ENCODE measurements at regions not wholly inside any gene's neighbourhood (a gene's known extent, or its start where the extent isn't known, plus 50 kb on each side); places are given as distances from the start of the nearest gene placed in this dataset.

GRCh38 chr9:89799766-89800165 lies 195.0 kb downstream of the GADD45G start:
- no peaks in the 10 kb centered on the region for H3K36me3 ChIP-seq
- no peak for TF ChIP-seq CTCF (IDR thresholded peaks at IDR 0.05)
- no peak overlapping the region for H3K27ac ChIP-seq
- no peak overlapping the region for H3K4me3 ChIP-seq (ENCODE audit: low read depth in 1 of 2, low read length in 1 of 2)
- H3K27me3 ChIP-seq: peaks cover 29% of the 10 kb centered on the region
- peaks cover 4 to 6% of the 10 kb centered on the region in 2 experiments for H3K4me1 ChIP-seq (ENCODE audit: control insufficient read depth in 1 of 2, insufficient read depth in 1 of 2, low read depth in 1 of 2, low read length in 1 of 2)
- H3K9me3 ChIP-seq: no peaks in the 10 kb centered on the region

- Histone ChIP-seq H3K27ac (no peak overlapping the region), H3K36me3 (no peaks in the 10 kb centered on the region), H3K4me1 (ENCODE audit: control insufficient read depth in 1 of 2, insufficient read depth in 1 of 2, low read depth in 1 of 2, low read length in 1 of 2) (peaks cover 4 to 6% of the 10 kb centered on the region in 2 experiments), H3K9me3 (no peaks in the 10 kb centered on the region), H3K4me3 (ENCODE audit: low read depth in 1 of 2, low read length in 1 of 2) (no peak overlapping the region), H3K27me3 (peaks cover 29% of the 10 kb centered on the region)
- no peak for TF ChIP-seq CTCF (IDR thresholded peaks at IDR 0.05)
These were observed 196.5 kb downstream of the GADD45G start for GRCh38 chr9:89801341-89801740.

GRCh38 chr9:89801742-89802670 lies 197.2 kb downstream of the GADD45G start:
- peaks cover 29% of the 10 kb centered on the region for H3K27me3 ChIP-seq
- no peak for TF ChIP-seq CTCF (IDR thresholded peaks at IDR 0.05)
- no peak overlapping the region for H3K4me3 ChIP-seq (ENCODE audit: low read depth in 1 of 2, low read length in 1 of 2)
- no peak overlapping the region for H3K27ac ChIP-seq
- H3K4me1 ChIP-seq (ENCODE audit: control insufficient read depth in 1 of 2, insufficient read depth in 1 of 2, low read depth in 1 of 2, low read length in 1 of 2): peaks cover 4 to 6% of the 10 kb centered on the region in 2 experiments
- H3K36me3 ChIP-seq: no peaks in the 10 kb centered on the region
- H3K9me3 ChIP-seq: no peaks in the 10 kb centered on the region

- H3K9me3 ChIP-seq: no peaks in the 10 kb centered on the region
- peaks cover 29% of the 10 kb centered on the region for H3K27me3 ChIP-seq
- peaks cover 4 to 6% of the 10 kb centered on the region in 2 experiments for H3K4me1 ChIP-seq (ENCODE audit: control insufficient read depth in 1 of 2, insufficient read depth in 1 of 2, low read depth in 1 of 2, low read length in 1 of 2)
- H3K27ac ChIP-seq: no peak overlapping the region
- H3K4me3 ChIP-seq (ENCODE audit: low read depth in 1 of 2, low read length in 1 of 2): no peak overlapping the region
- H3K36me3 ChIP-seq: no peaks in the 10 kb centered on the region
- TF ChIP-seq CTCF (IDR thresholded peaks at IDR 0.05): no peak
These were observed 198.1 kb downstream of the GADD45G start for GRCh38 chr9:89802781-89803355.

- H3K9me3 ChIP-seq: no peaks in the 10 kb centered on the region
- peaks cover 29% of the 10 kb centered on the region for H3K27me3 ChIP-seq
- H3K4me3 ChIP-seq (ENCODE audit: low read depth in 1 of 2, low read length in 1 of 2): no peak overlapping the region
- H3K36me3 ChIP-seq: no peaks in the 10 kb centered on the region
- TF ChIP-seq CTCF (IDR thresholded peaks at IDR 0.05): no peak
- peaks cover 4 to 6% of the 10 kb centered on the region in 2 experiments for H3K4me1 ChIP-seq (ENCODE audit: control insufficient read depth in 1 of 2, insufficient read depth in 1 of 2, low read depth in 1 of 2, low read length in 1 of 2)
- H3K27ac ChIP-seq: no peak overlapping the region
These were observed 198.6 kb downstream of the GADD45G start for GRCh38 chr9:89803403-89803802.

All from neutrophil (primary cell).